Tibial artery (tissue), 4 donors: ENCODE measurements at regions not wholly inside any gene's neighbourhood (a gene's known extent, or its start where the extent isn't known, plus 50 kb on each side); places are given as distances from the start of the nearest gene placed in this dataset.

ENCODE experiments used
- DNase-seq, 2 donors: peaks; one replicate each; pipeline ENCODE4 v3.0.0-alpha.2; 2019
- H3K27ac ChIP-seq, 2 donors: fragments of 200-600 bp; sonication (generic) in 1 of 2; 1 replicate in 1 of 2; 2 replicates in 1 of 2; pipeline ENCODE4 v1.5.1; 2018 to 2019; ENCODE audit warnings: mild to moderate bottlenecking in 1 of 2
- H3K27me3 ChIP-seq, 2 donors: fragments of 200-600 bp; sonication (generic) in 1 of 2; one replicate each; pipeline versions ENCODE4 v1.5.1 to v1.6.0; 2016 to 2019
- H3K36me3 ChIP-seq, 3 donors: fragments of 200-600 bp; sonication (generic) in 2 of 3; one replicate each; pipeline ENCODE4 v1.5.1; 2016 to 2019; ENCODE audit warnings: mild to moderate bottlenecking in 2 of 3
- H3K4me1 ChIP-seq, 4 donors: fragments of 200-600 bp; sonication (generic) in 2 of 4; 1 replicate in 3 of 4; 2 replicates in 1 of 4; pipeline ENCODE4 v1.5.1; 2016 to 2019
- H3K4me3 ChIP-seq, 2 donors: fragments of 200-600 bp; sonication (generic) in 1 of 2; 1 replicate in 1 of 2; 2 replicates in 1 of 2; pipeline ENCODE4 v1.5.1; 2018 to 2019; ENCODE audit warnings: mild to moderate bottlenecking in 2 of 2
- H3K9me3 ChIP-seq, 3 donors: fragments of 200-600 bp; sonication (generic) in 1 of 3; one replicate each; pipeline ENCODE4 v1.5.1; 2016 to 2019
- CTCF ChIP-seq, 2 experiments: fragments of 200-600 bp in 1 of 2; fragments of 450-650 bp in 1 of 2; IDR thresholded peaks; one replicate each; pipeline ENCODE4 v1.5.1; 2017 to 2019; ENCODE audit warnings: antibody characterized with exemption in 2 of 2, mild to moderate bottlenecking in 1 of 2, moderate library complexity in 1 of 2
- intact Hi-C: fragments of 100-400 bp; cut with DNase I; formaldehyde crosslinking; loops from one replicate; pipeline ENCODE4 v1.15.0; 2023; ENCODE audit warnings: low total_unique reads

GRCh38 chr7:84647797-84648757, 453.5 kb upstream of the SEMA3A start:
- no peak for TF ChIP-seq CTCF (IDR thresholded peaks at IDR 0.05)
- no peaks in the 10 kb centered on the region for H3K9me3 ChIP-seq
- H3K4me1 ChIP-seq = peaks cover 0 to 13% (median 1%) of the 10 kb centered on the region in 4 donors
- no peaks in the 10 kb centered on the region for H3K36me3 ChIP-seq
- no peak overlapping the region for H3K4me3 ChIP-seq
- no peak for DNase-seq
- intact Hi-C loops = no loop called here
- no peaks in the 10 kb centered on the region for H3K27me3 ChIP-seq
- no peak overlapping the region for H3K27ac ChIP-seq

- Histone ChIP-seq H3K27ac (no peak overlapping the region), H3K36me3 (no peaks in the 10 kb centered on the region), H3K4me1 (peaks cover 0 to 17% (median 2%) of the 10 kb centered on the region in 4 donors), H3K27me3 (no peaks in the 10 kb centered on the region), H3K4me3 (no peak overlapping the region), H3K9me3 (no peaks in the 10 kb centered on the region)
- no peak for TF ChIP-seq CTCF (IDR thresholded peaks at IDR 0.05)
- intact Hi-C loops = no loop called here
- DNase-seq = no peak
These were observed 448.0 kb upstream of the SEMA3A start for GRCh38 chr7:84642611-84643010.

GRCh38 chr7:84640637-84641036, 446.0 kb upstream of the SEMA3A start:
- TF ChIP-seq CTCF (IDR thresholded peaks at IDR 0.05) = no peak
- Histone ChIP-seq H3K36me3 (no peaks in the 10 kb centered on the region), H3K4me3 (no peak overlapping the region), H3K27ac (no peak overlapping the region), H3K4me1 (peaks cover 0 to 19% (median 3%) of the 10 kb centered on the region in 4 donors), H3K9me3 (no peaks in the 10 kb centered on the region), H3K27me3 (no peaks in the 10 kb centered on the region)
- DNase-seq = no peak
- intact Hi-C loops = no loop called here

GRCh38 chr7:84638339-84638697, 443.7 kb upstream of the SEMA3A start:
- H3K4me3 ChIP-seq = no peak overlapping the region
- H3K27ac ChIP-seq = no peak overlapping the region
- no peaks in the 10 kb centered on the region for H3K36me3 ChIP-seq
- no peak for DNase-seq
- H3K9me3 ChIP-seq = no peaks in the 10 kb centered on the region
- intact Hi-C loops = no loop called here
- no peaks in the 10 kb centered on the region for H3K27me3 ChIP-seq
- H3K4me1 ChIP-seq = peaks cover 0 to 19% (median 3%) of the 10 kb centered on the region in 4 donors
- no peak for TF ChIP-seq CTCF (IDR thresholded peaks at IDR 0.05)

GRCh38 chr7:84637568-84638338, 443.2 kb upstream of the SEMA3A start:
- Histone ChIP-seq H3K27me3 (no peaks in the 10 kb centered on the region), H3K9me3 (no peaks in the 10 kb centered on the region), H3K4me1 (peaks cover 0 to 19% (median 3%) of the 10 kb centered on the region in 4 donors), H3K27ac (no peak overlapping the region), H3K36me3 (no peaks in the 10 kb centered on the region), H3K4me3 (no peak overlapping the region)
- TF ChIP-seq CTCF (IDR thresholded peaks at IDR 0.05) = no peak
- DNase-seq = no peak
- intact Hi-C loops = no loop called here
